HPDE6-E6E7 (cell line): ENCODE measurements at regions not wholly inside any gene's neighbourhood (a gene's known extent, or its start where the extent isn't known, plus 50 kb on each side); places are given as distances from the start of the nearest gene placed in this dataset.

Experiments
- DNase-seq: peaks from one replicate; pipeline ENCODE4 v3.0.0; 2011; ENCODE audit warnings: missing footprints; ENCODE audit errors: extremely low spot score

DNA sequence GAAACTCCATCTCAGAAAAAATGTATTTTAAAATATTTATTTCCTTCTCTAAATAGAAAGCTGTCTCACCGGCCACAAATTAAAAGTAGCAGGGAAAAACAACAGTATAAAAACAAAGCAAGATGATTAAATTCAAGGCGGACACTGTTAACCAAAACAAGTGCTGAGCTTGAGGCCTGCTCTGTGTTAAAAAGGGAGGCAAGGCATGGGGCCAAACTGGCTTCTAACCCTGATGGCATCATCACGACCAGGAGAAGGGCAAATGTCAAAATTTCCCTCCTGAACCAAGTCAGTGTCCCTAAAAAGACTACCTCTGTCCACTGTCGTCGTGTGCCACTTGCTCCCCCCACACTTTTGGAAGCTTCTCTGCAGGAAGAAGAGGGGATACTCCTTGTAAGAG lies 116.1 kb downstream of the MSX2 start:
- no peak for DNase-seq

- DNase-seq = no peak
These were observed 114.8 kb downstream of the MSX2 start for GRCh38 chr5:174839196-174839595.

DNA sequence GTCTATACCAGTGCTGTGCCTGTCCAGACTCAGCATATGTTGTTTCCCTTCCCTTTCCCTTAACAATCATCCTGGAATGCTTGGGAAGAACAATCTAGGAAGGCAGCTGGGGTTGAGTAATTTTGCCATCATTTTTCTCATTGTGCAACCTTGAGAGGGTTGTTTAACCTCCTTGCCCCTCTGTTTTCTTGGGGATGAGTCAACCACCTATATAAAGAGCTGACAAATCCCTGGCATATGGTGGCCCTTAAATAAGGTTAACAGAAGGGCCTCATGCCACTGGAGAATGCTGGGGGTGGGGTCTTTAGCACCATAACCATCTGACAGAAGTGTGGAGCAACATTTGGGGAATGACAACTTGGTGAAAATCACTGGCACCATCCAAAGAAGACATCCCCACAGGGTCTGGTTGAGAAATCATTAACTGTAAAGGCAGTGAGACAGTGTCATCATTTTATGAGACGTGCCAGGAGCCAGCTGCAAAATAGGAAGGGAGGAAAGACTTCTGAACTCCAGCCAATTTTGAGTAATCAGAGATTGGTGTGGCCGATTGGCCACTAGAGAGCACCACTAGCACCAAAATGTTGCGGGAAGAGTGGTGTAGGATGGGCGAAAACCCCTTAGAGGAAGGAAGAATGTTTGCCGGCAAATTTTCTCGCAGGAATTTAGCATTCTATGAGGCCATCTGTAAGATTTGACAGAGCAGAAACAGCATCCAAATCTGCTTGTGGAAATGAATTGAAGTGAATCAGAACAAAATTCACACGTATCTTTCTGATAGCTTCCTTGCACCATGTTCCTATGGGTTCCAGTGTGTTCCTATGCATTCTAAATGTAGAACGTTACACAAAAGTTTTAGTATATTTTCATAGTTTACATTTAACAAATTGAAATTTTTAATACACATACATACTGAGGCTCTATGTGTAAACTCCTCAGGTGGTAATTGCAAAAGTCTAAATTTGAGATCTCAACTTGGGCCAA lies 113.8 kb downstream of the MSX2 start:
- no peak for DNase-seq

- no peak for DNase-seq
These were observed 109.7 kb downstream of the MSX2 start for GRCh38 chr5:174834081-174834480.

- DNase-seq = no peak
These were observed 108.4 kb downstream of the MSX2 start for GRCh38 chr5:174832811-174833210.

DNA sequence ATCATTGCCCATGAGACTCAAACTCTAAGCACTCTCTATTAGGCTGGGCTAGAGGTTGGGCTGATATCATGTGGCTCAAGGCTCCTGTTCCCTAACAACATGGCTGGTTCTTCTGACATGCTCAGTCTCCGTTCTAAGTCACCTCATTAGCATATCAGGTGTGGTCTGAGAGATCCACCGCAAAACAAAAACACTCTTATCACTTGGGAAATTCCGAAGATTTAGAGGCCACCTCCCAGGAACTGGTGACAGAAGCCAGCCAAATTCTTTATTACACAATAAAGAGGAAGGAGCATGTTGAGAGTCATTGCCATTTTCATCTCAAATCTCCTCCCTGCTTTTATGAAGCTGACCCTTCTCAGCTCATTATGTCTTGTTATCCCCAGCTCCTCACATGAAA lies 107.6 kb downstream of the MSX2 start:
- no peak for DNase-seq

GRCh38 chr5:174831031-174831660 lies 106.8 kb downstream of the MSX2 start:
- no peak for DNase-seq

DNA sequence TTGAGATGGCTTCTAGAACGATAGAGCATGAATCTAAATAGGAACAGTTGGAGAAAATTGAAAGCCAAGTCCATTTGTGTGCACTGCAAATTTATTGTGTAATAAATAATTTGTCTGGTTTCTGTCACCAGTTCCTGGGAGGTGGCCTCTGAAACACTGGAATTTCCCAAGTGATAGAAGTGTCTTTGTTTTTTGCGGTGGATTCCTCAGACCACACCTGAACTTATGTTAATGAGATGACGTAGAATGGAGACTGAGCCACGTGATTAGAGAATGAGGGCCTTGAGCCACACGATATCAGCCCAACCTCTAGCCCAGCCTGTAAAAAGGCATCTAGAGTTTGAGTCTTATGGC lies 105.1 kb downstream of the MSX2 start:
- DNase-seq = no peak

DNA sequence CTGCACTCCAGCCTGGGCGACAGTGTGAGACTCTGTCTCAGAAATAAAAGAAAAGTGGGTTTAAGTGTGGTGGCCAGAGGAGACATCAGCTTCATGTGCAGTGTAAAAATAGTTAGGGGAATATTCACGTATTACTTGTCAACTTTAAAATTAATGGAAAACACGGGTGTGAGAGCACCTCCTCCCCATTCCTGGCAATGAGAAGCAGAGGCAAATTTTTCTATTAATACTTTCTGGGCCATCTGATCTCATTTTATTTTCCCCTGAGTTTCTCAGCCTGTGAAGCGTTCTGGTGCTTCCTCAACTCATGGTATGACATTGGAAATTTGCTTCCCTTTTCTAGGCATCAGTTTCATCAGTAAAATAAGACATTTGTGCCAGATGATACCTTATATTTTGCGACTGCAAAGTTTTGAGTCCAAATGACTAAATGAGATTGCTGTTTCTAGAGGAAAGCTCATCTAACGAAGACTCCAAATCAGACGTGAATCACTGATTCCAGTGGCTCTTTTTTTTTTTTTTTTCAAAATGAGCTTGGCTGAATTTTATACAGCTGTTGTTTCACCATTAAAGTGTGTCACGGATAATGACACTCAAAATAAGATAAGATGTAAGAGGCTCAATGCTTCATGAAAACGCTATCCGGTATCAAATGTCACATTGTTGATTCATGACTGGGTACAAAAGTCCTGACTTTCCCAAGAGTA lies 104.6 kb downstream of the MSX2 start:
- DNase-seq = no peak

DNA sequence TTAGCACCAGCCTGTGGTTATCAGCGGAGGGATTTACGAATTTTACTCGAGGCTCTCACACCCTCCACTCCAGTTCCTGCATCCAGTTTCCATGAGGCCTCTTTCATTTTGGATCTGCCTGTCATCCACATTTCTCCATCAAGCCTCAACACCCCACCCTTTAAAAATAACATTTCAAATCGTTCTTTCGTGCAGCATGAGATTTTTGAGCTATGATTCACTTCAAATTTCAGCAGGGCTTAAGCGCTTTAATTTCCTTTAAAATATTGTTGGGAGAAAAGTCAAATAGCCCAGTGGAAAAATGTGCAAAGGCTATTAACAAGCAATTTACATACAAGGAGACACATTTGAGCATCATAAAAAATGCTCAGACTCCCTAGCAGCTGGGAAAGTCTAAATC lies 103.2 kb downstream of the MSX2 start:
- no peak for DNase-seq

GRCh38 chr5:174825587-174825986 lies 101.2 kb downstream of the MSX2 start:
- DNase-seq = no peak

- no peak for DNase-seq
These were observed 94.0 kb downstream of the MSX2 start for GRCh38 chr5:174818430-174818829.

DNA sequence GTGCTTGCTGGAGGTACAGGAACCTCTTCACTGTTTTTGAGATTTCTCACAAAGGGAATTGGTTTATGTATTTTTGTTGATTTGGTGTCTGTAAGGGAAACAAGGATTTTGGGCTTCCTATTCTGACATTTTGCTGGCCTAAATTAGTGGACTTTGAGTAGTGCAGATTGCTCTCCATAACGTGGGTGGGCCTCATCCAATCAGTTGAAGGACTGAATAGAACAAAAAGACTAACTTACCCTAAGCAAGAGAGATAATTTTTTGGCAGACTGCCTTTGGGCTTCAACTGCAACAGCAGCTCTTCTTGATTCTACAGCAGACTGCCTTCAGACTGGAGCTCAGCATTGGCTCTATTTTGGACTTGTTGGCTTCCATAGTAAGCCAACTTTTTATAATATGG lies 93.2 kb downstream of the MSX2 start:
- DNase-seq = no peak

DNA sequence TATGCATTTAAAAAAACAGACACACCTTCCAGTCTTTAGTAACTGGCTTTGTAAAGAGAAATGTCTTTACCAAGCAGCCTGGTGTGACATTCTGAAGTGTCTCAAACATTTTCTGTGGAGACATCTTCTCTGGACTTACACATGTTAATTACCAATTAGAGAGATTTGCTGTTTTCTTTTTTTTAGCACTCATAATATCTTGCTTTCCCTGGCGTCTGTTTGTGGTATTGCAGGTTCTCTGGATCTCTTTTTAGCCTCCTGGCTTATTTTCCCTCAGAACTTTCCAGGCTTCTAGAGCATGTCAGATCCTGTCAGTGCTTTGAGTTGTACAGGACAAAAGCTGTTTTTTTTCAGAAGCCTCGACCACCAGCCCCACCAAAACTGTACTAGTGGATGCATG lies 92.5 kb downstream of the MSX2 start:
- no peak for DNase-seq

DNA sequence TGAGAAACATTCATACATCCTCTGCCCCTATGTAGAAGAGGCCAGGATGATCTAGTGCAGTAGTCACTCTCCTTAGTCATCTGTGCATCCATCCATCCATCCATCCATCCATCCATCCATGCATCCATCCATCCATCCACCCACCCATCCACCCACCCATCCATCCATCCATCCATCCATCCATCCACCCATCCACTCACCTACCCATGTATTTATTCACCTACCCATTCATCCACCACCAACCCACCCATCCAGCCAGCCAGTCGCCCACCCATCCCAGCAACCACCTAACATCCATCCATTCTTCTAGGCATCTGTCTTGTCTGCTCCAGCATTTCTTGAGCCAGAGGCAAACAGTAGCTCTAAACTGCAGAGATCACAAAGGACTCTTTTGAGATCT lies 87.1 kb downstream of the MSX2 start:
- no peak for DNase-seq

DNA sequence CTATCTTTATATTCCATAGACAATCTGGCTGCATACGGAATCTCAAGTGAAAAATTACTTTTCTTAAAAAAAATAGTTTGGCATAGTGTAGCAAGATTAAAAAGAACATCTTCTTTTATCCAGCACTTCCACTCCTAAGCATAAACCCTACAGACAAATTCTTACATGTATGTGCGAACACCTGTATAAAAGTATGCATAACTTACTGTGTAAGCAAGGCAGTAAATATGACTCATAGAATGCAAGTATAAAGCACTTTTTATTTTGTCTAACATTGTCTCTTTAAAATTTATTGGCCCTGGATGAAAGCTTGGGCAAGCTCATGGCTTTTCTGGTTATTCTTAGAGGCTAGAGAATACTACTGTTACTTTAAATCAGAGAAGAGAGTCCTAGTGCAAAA lies 86.4 kb downstream of the MSX2 start:
- DNase-seq = no peak

- DNase-seq = no peak
These were observed 83.1 kb downstream of the MSX2 start for GRCh38 chr5:174807471-174807870.

GRCh38 chr5:174806729-174807128 lies 82.3 kb downstream of the MSX2 start:
- no peak for DNase-seq

DNA sequence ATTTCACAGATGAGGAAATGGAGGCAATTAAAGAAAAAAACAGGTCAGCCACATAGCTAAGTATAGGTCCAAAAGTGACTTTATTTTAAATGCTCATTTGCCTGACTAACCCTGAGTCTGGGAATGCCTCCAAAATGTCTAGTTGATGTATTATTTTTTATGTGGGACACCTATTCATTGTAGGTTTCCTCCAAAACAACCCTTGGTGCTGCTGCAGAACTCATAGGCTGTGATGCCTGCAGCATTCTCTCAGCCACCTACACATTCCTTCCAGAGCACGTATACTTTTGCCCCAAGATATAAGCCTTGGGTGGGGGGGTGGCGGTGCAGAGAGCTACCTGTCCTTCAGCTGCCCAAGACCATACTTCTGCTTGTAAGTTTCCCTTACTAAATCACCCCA lies 77.4 kb downstream of the MSX2 start:
- DNase-seq = no peak

DNA sequence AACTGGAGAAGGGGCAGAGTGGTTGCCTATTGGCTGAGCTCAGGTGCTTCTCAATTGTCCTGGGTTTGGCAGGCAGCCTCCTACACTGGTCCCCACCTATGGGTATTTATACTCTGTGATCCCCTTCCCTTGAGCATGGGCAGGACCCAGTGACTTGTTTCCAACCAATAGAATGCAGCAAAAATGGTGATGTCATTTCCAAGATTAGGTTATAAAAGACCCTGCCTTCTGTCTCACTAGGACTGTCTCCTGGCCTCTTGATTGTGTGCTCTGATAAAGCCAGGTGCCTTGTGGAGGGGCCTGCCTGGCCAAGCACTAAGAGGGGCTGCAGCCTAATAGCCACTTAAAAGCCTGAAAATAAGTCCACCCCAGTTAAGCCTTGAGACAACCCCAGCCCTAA lies 76.1 kb downstream of the MSX2 start:
- DNase-seq = no peak

GRCh38 chr5:174799121-174799520 lies 74.7 kb downstream of the MSX2 start:
- DNase-seq = no peak

DNA sequence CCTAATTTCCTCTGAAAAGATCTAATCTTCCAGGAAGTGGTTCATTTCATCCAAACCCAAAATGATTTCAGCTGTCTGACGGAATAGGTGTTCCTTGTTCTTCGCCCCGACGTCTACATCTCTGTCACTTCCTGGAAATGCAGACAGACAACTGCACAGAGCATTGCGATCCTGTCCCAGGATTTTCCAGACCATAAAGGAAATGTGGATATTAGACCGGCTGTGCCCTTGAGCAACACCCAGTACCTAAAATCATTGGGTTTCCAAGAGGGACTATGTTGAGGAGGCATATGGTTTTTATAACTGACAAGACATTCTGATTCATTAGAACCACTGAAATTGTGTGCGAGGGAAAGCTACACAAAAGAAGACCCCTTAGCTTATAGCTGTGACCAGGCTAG lies 74.2 kb downstream of the MSX2 start:
- DNase-seq = no peak

DNA sequence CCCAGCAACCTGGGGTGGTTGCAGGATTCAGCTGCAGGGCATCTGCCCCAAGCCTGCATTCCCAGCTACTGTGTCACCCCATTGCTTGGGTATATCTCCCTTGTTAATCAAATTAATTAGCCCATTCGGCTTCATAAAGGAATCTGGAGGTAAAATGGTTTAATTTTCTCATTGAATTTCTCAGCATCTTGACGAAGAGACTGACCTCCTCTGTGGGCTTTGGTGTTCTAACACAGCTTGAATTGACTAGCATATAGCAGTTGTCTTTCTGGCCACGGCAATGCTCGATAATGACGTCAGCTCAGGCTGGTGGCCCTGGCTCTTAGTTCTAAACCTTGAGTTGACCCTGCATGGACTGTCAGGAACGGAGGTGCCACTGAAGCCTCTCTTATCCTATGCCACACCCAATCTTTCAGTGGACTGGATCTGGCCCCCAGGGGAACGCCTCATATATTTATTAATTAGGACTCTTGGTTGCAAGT lies 72.4 kb downstream of the MSX2 start:
- no peak for DNase-seq
